ENCODE measurements at regions not wholly inside any gene's neighbourhood (a gene's known extent, or its start where the extent isn't known, plus 50 kb on each side); places are given as distances from the start of the nearest gene placed in this dataset.
"Not testable (repeated sequence)": the region's sequence is repeated elsewhere in the genome, so short reads cannot be mapped to it uniquely, and the experiment has no call there.

- H3K4me1 ChIP-seq (ENCODE audit: control insufficient read depth in 1 of 2, insufficient read depth in 2 of 2, low read length in 2 of 2); DNase-seq (ENCODE audit: low read depth, low spot score); H3K9ac ChIP-seq (ENCODE audit: low read length); RAD21 ChIA-PET (ENCODE audit: low non-redundant PET in 1 of 2, low total read pairs in 2 of 2, uncharacterized antibody in 2 of 2, unreplicated experiment in 2 of 2); H3K27ac ChIP-seq (ENCODE audit: low read depth, low read length); intact Hi-C loops (cut with micrococcal nuclease); H3K9me2 ChIP-seq (ENCODE audit: insufficient read depth); H3K36me3 ChIP-seq (ENCODE audit: control insufficient read depth in 1 of 2, insufficient read depth in 2 of 2, low read length in 2 of 2); H3K79me2 ChIP-seq (ENCODE audit: insufficient read depth, low read length); H3K4me2 ChIP-seq (ENCODE audit: low read length); H3K9me3 ChIP-seq (ENCODE audit: control insufficient read depth in 1 of 2, insufficient read depth in 1 of 2, low read depth in 1 of 2, low read length in 2 of 2); H4K20me1 ChIP-seq (ENCODE audit: insufficient read depth); POLR2A ChIA-PET; CTCF ChIA-PET; ATAC-seq; H3K4me3 ChIP-seq (replicated peaks in 1 of 2; ENCODE audit: low read depth in 1 of 2, low read length in 2 of 2); BruUV-seq (replicated peaks); H2AFZ ChIP-seq (ENCODE audit: low read depth, low read length, poor library complexity, severe bottlenecking); H3K27me3 ChIP-seq (ENCODE audit: insufficient read depth, low read length): not testable (repeated sequence)
Observed at GRCh38 chr19:14293816-14294170, 87.5 kb upstream of the ADGRE5 start.

GRCh38 chr19:14293101-14293815 lies 87.3 kb upstream of the ADGRL1 start:
- DNase-seq (ENCODE audit: low read depth, low spot score); RAD21 ChIA-PET (ENCODE audit: low non-redundant PET in 1 of 2, low total read pairs in 2 of 2, uncharacterized antibody in 2 of 2, unreplicated experiment in 2 of 2); H3K27me3 ChIP-seq (ENCODE audit: insufficient read depth, low read length); POLR2A ChIA-PET; H3K9me2 ChIP-seq (ENCODE audit: insufficient read depth); H3K9ac ChIP-seq (ENCODE audit: low read length); ATAC-seq; H2AFZ ChIP-seq (ENCODE audit: low read depth, low read length, poor library complexity, severe bottlenecking); H3K4me3 ChIP-seq (replicated peaks in 1 of 2; ENCODE audit: low read depth in 1 of 2, low read length in 2 of 2); BruUV-seq (replicated peaks); H3K4me2 ChIP-seq (ENCODE audit: low read length); H3K79me2 ChIP-seq (ENCODE audit: insufficient read depth, low read length); H4K20me1 ChIP-seq (ENCODE audit: insufficient read depth); H3K36me3 ChIP-seq (ENCODE audit: control insufficient read depth in 1 of 2, insufficient read depth in 2 of 2, low read length in 2 of 2); CTCF ChIA-PET; H3K27ac ChIP-seq (ENCODE audit: low read depth, low read length); intact Hi-C loops (cut with micrococcal nuclease); H3K9me3 ChIP-seq (ENCODE audit: control insufficient read depth in 1 of 2, insufficient read depth in 1 of 2, low read depth in 1 of 2, low read length in 2 of 2): not testable (repeated sequence)
- H3K4me1 ChIP-seq (ENCODE audit: control insufficient read depth in 1 of 2, insufficient read depth in 2 of 2, low read length in 2 of 2) = peaks cover 2 to 11% of the 10 kb centered on the region in 2 experiments; a peak in 3 of 4 replicates

- H2AFZ ChIP-seq (ENCODE audit: low read depth, low read length, poor library complexity, severe bottlenecking); DNase-seq (ENCODE audit: low read depth, low spot score); H3K9me2 ChIP-seq (ENCODE audit: insufficient read depth); H3K36me3 ChIP-seq (ENCODE audit: control insufficient read depth in 1 of 2, insufficient read depth in 2 of 2, low read length in 2 of 2); CTCF ChIA-PET; BruUV-seq (replicated peaks); POLR2A ChIA-PET; H3K79me2 ChIP-seq (ENCODE audit: insufficient read depth, low read length); H3K9me3 ChIP-seq (ENCODE audit: control insufficient read depth in 1 of 2, insufficient read depth in 1 of 2, low read depth in 1 of 2, low read length in 2 of 2); intact Hi-C loops (cut with micrococcal nuclease); ATAC-seq; RAD21 ChIA-PET (ENCODE audit: low non-redundant PET in 1 of 2, low total read pairs in 2 of 2, uncharacterized antibody in 2 of 2, unreplicated experiment in 2 of 2); H3K4me3 ChIP-seq (replicated peaks in 1 of 2; ENCODE audit: low read depth in 1 of 2, low read length in 2 of 2); H4K20me1 ChIP-seq (ENCODE audit: insufficient read depth); H3K9ac ChIP-seq (ENCODE audit: low read length); H3K27ac ChIP-seq (ENCODE audit: low read depth, low read length); H3K27me3 ChIP-seq (ENCODE audit: insufficient read depth, low read length); H3K4me2 ChIP-seq (ENCODE audit: low read length); H3K4me1 ChIP-seq (ENCODE audit: control insufficient read depth in 1 of 2, insufficient read depth in 2 of 2, low read length in 2 of 2): not testable (repeated sequence)
Observed at GRCh38 chr19:14289810-14290209, 83.8 kb upstream of the ADGRL1 start.

GRCh38 chr19:14287837-14288236 lies 81.9 kb upstream of the ADGRL1 start:
- intact Hi-C loops (cut with micrococcal nuclease) = loop anchor here (1.0 kb wide), 1 partner anchor 31 kb away; no protein-coding TSS in a partner anchor
- peaks cover 2 to 16% of the 10 kb centered on the region in 2 experiments; a peak in 3 of 4 replicates for H3K4me1 ChIP-seq (ENCODE audit: control insufficient read depth in 1 of 2, insufficient read depth in 2 of 2, low read length in 2 of 2)
- BruUV-seq (replicated peaks); H3K4me3 ChIP-seq (replicated peaks in 1 of 2; ENCODE audit: low read depth in 1 of 2, low read length in 2 of 2); CTCF ChIA-PET; POLR2A ChIA-PET; DNase-seq (ENCODE audit: low read depth, low spot score); H2AFZ ChIP-seq (ENCODE audit: low read depth, low read length, poor library complexity, severe bottlenecking); H3K9me3 ChIP-seq (ENCODE audit: control insufficient read depth in 1 of 2, insufficient read depth in 1 of 2, low read depth in 1 of 2, low read length in 2 of 2); ATAC-seq; H3K27me3 ChIP-seq (ENCODE audit: insufficient read depth, low read length); H3K36me3 ChIP-seq (ENCODE audit: control insufficient read depth in 1 of 2, insufficient read depth in 2 of 2, low read length in 2 of 2); H3K27ac ChIP-seq (ENCODE audit: low read depth, low read length); H3K79me2 ChIP-seq (ENCODE audit: insufficient read depth, low read length); H3K9me2 ChIP-seq (ENCODE audit: insufficient read depth); H3K4me2 ChIP-seq (ENCODE audit: low read length); RAD21 ChIA-PET (ENCODE audit: low non-redundant PET in 1 of 2, low total read pairs in 2 of 2, uncharacterized antibody in 2 of 2, unreplicated experiment in 2 of 2); H4K20me1 ChIP-seq (ENCODE audit: insufficient read depth); H3K9ac ChIP-seq (ENCODE audit: low read length): not testable (repeated sequence)

Measured in HCT116 (cell line).